ENCODE measurements at regions not wholly inside any gene's neighbourhood (a gene's known extent, or its start where the extent isn't known, plus 50 kb on each side); places are given as distances from the start of the nearest gene placed in this dataset.

DNA sequence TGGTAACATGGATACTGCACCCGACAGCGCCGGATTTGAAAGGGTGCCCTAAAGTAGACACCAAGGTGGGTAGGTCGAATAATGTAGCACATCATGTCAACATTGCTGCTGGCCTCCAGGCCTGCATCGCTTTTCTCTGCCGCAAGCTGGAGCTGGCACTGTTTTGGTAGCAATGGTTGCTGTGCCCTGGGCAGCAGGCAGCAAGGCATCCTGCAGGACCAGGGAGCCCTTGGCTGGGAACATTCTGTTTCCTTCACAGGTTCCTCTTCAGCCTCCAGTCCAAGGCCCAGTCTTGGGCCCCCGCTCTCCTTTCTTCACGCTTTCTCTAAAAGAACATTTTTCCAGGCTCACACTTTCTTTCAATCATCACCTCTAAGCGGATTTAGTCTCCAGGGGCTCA lies 365.8 kb upstream of the JARID2 start:
- DNase-seq = no peak
- ChIA-PET CTCF (no interaction called here), POLR2A (no interaction called here)
- TF ChIP-seq, protein P1, sequence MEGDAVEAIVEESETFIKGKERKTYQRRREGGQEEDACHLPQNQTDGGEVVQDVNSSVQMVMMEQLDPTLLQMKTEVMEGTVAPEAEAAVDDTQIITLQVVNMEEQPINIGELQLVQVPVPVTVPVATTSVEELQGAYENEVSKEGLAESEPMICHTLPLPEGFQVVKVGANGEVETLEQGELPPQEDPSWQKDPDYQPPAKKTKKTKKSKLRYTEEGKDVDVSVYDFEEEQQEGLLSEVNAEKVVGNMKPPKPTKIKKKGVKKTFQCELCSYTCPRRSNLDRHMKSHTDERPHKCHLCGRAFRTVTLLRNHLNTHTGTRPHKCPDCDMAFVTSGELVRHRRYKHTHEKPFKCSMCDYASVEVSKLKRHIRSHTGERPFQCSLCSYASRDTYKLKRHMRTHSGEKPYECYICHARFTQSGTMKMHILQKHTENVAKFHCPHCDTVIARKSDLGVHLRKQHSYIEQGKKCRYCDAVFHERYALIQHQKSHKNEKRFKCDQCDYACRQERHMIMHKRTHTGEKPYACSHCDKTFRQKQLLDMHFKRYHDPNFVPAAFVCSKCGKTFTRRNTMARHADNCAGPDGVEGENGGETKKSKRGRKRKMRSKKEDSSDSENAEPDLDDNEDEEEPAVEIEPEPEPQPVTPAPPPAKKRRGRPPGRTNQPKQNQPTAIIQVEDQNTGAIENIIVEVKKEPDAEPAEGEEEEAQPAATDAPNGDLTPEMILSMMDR (IDR thresholded peaks at IDR 0.05; ENCODE audit: insufficient read depth in 1 of 2, low read depth in 1 of 2, low read length in 1 of 2, severe bottlenecking in 1 of 2, unreplicated experiment in 1 of 2) = no peak
- H3K36me3 ChIP-seq (ENCODE audit: control insufficient read depth, insufficient read depth, low read length) = no peaks in the 10 kb centered on the region
- Mint-ChIP-seq H3K27ac (ENCODE audit: unreplicated experiment) (no peak overlapping the region), H3K36me3 (ENCODE audit: insufficient read depth, unreplicated experiment) (no peaks in the 10 kb centered on the region), H3K4me1 (ENCODE audit: low read depth, unreplicated experiment) (no peaks in the 10 kb centered on the region), H3K4me3 (ENCODE audit: unreplicated experiment) (no peak overlapping the region), H3K27me3 (ENCODE audit: insufficient read depth, unreplicated experiment) (no peaks in the 10 kb centered on the region), H3K9me3 (ENCODE audit: unreplicated experiment) (no peaks in the 10 kb centered on the region)
- no peak overlapping the region for H3K4me3 ChIP-seq (ENCODE audit: low read depth, low read length)
- H3K4me1 ChIP-seq = no peaks in the 10 kb centered on the region
- no peaks in the 10 kb centered on the region for H3K9me3 ChIP-seq
- intact Hi-C loops (cut with micrococcal nuclease; ENCODE audit: unreplicated experiment) = no loop called here
- BruUV-seq (replicated peaks) = no TSS peak
- H3K27me3 ChIP-seq (replicated peaks; ENCODE audit: control insufficient read depth, insufficient read depth, low read length) = no peaks in the 10 kb centered on the region

DNA sequence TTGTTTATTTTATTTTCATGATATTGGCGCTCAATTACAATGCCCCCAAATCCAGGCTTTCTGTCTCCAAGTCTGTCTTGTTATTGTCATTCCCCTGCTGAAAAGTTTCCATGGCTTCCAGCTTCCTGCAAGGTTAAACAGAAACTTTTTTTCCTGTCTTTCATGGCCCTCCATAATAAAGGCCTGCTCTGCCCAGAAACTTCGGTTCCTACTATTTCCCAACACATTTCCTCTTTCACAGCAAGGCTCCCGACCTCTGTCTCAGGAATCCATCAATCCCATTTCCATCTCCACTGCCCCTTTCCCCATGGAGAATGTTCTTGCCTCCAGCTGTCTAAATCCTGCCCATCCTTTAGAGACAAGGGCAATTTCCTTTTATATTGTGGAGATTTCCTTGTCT lies 365.2 kb upstream of the JARID2 start:
- H3K4me3 ChIP-seq (ENCODE audit: low read depth, low read length) = no peak overlapping the region
- no peaks in the 10 kb centered on the region for H3K9me3 ChIP-seq
- H3K4me1 ChIP-seq = no peaks in the 10 kb centered on the region
- TF ChIP-seq, protein P1 (IDR thresholded peaks at IDR 0.05; ENCODE audit: insufficient read depth in 1 of 2, low read depth in 1 of 2, low read length in 1 of 2, severe bottlenecking in 1 of 2, unreplicated experiment in 1 of 2) = no peak
- H3K4me1 Mint-ChIP-seq (ENCODE audit: low read depth, unreplicated experiment) = no peaks in the 10 kb centered on the region
- no TSS peak for BruUV-seq (replicated peaks)
- H3K27me3 Mint-ChIP-seq (ENCODE audit: insufficient read depth, unreplicated experiment) = no peaks in the 10 kb centered on the region
- H3K27ac Mint-ChIP-seq (ENCODE audit: unreplicated experiment) = no peak overlapping the region
- intact Hi-C loops (cut with micrococcal nuclease; ENCODE audit: unreplicated experiment) = no loop called here
- DNase-seq = no peak
- no peaks in the 10 kb centered on the region for H3K9me3 Mint-ChIP-seq (ENCODE audit: unreplicated experiment)
- POLR2A ChIA-PET = no interaction called here
- no peaks in the 10 kb centered on the region for H3K27me3 ChIP-seq (replicated peaks; ENCODE audit: control insufficient read depth, insufficient read depth, low read length)
- CTCF ChIA-PET = no interaction called here
- H3K4me3 Mint-ChIP-seq (ENCODE audit: unreplicated experiment) = no peak overlapping the region
- no peaks in the 10 kb centered on the region for H3K36me3 Mint-ChIP-seq (ENCODE audit: insufficient read depth, unreplicated experiment)
- H3K36me3 ChIP-seq (ENCODE audit: control insufficient read depth, insufficient read depth, low read length) = no peaks in the 10 kb centered on the region

DNA sequence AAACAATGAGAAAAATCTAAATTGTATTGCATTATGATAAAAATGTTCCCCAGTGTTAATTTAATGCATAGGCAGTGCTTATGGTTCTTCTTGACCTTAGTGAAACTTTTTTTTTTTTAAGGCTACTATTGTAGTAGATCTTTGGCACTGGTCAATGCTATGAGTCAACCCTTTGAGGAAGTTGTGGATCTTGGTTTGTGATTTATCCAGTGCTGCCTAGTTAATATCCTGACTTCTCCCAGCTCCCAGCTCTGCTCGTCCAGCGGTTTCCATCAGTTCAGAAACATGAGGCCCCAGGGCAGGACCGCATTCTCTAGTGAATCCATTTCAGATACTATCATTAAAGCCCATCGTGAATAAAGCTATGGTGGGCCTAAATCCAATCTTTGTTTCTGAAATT lies 364.5 kb upstream of the JARID2 start:
- no TSS peak for BruUV-seq (replicated peaks)
- DNase-seq = no peak
- Mint-ChIP-seq H3K36me3 (ENCODE audit: insufficient read depth, unreplicated experiment) (no peaks in the 10 kb centered on the region), H3K27me3 (ENCODE audit: insufficient read depth, unreplicated experiment) (no peaks in the 10 kb centered on the region), H3K27ac (ENCODE audit: unreplicated experiment) (no peak overlapping the region), H3K9me3 (ENCODE audit: unreplicated experiment) (no peaks in the 10 kb centered on the region), H3K4me3 (ENCODE audit: unreplicated experiment) (no peak overlapping the region), H3K4me1 (ENCODE audit: low read depth, unreplicated experiment) (no peaks in the 10 kb centered on the region)
- no peaks in the 10 kb centered on the region for H3K36me3 ChIP-seq (ENCODE audit: control insufficient read depth, insufficient read depth, low read length)
- TF ChIP-seq, protein P1 (IDR thresholded peaks at IDR 0.05; ENCODE audit: insufficient read depth in 1 of 2, low read depth in 1 of 2, low read length in 1 of 2, severe bottlenecking in 1 of 2, unreplicated experiment in 1 of 2) = no peak
- ChIA-PET CTCF (no interaction called here), POLR2A (no interaction called here)
- intact Hi-C loops (cut with micrococcal nuclease; ENCODE audit: unreplicated experiment) = no loop called here
- no peak overlapping the region for H3K4me3 ChIP-seq (ENCODE audit: low read depth, low read length)
- no peaks in the 10 kb centered on the region for H3K9me3 ChIP-seq
- no peaks in the 10 kb centered on the region for H3K4me1 ChIP-seq
- H3K27me3 ChIP-seq (replicated peaks; ENCODE audit: control insufficient read depth, insufficient read depth, low read length) = no peaks in the 10 kb centered on the region

Data from Caco-2 (cell line).